Endothelial cell of umbilical vein (primary cell): ENCODE measurements at regions not wholly inside any gene's neighbourhood (a gene's known extent, or its start where the extent isn't known, plus 50 kb on each side); places are given as distances from the start of the nearest gene placed in this dataset.

Experiments used
- CTCF ChIP-seq, 2 donors: IDR thresholded peaks; 1 replicate in 1 of 2; 2 replicates in 1 of 2; pipeline ENCODE4 v1.5.1; 2011; ENCODE audit warnings: low read length in 2 of 2, mild to moderate bottlenecking in 2 of 2, moderate library complexity in 2 of 2, control low read depth in 1 of 2, inconsistent platforms in 1 of 2, low read depth in 1 of 2; ENCODE audit not compliant: insufficient read depth in 1 of 2; ENCODE audit errors: extremely low read depth in 1 of 2
- EZH2 ChIP-seq: IDR thresholded peaks from 2 replicates; pipeline ENCODE4 v1.6.1; 2012; ENCODE audit warnings: borderline replicate concordance, low read depth, mild to moderate bottlenecking, moderate library complexity, low read length, inconsistent platforms; ENCODE audit not compliant: severe bottlenecking
- MYC ChIP-seq: IDR thresholded peaks from one replicate; pipeline ENCODE4 v1.6.1; 2011; ENCODE audit warnings: mild to moderate bottlenecking, low read depth, low read length
- POLR2A ChIP-seq: IDR thresholded peaks from 2 replicates; pipeline ENCODE4 v1.6.1; 2012; ENCODE audit warnings: low read depth, mild to moderate bottlenecking, control low read depth, low read length
- POLR2AphosphoS5 ChIP-seq: IDR thresholded peaks from 2 replicates; pipeline ENCODE4 v1.6.1; 2012; ENCODE audit warnings: low read depth, mild to moderate bottlenecking, control low read depth, low read length, moderate library complexity; ENCODE audit not compliant: insufficient read depth

- TF ChIP-seq POLR2A (no peak), CTCF (IDR thresholded peaks at IDR 0.05; ENCODE audit: extremely low read depth in 1 of 2, insufficient read depth in 1 of 2, low read depth in 1 of 2, low read length in 2 of 2) (no peak), MYC (no peak), POLR2AphosphoS5 (no peak), EZH2 (no peak)
These were observed 551.8 kb downstream of the NXPH1 start for GRCh38 chr7:8985255-8985654.
